Suppressor macrophage treated with lipopolysaccharide for 4 hours (primary cell): ENCODE measurements at regions not wholly inside any gene's neighbourhood (a gene's known extent, or its start where the extent isn't known, plus 50 kb on each side); places are given as distances from the start of the nearest gene placed in this dataset.

ENCODE experiments used
- DNase-seq: peaks from one replicate; pipeline ENCODE4 v3.0.0-alpha.2; 2020

- DNase-seq: no peak
Measured at GRCh38 chr2:898319-898718, 52.3 kb upstream of the SNTG2 start.

- no peak for DNase-seq
Measured at GRCh38 chr2:897091-897490, 53.6 kb upstream of the SNTG2 start.

GRCh38 chr2:893311-893710 lies 57.3 kb upstream of the SNTG2 start:
- no peak for DNase-seq

GRCh38 chr2:892892-893291 lies 57.8 kb upstream of the SNTG2 start:
- no peak for DNase-seq

GRCh38 chr2:892401-892800 lies 58.2 kb upstream of the SNTG2 start:
- DNase-seq: no peak

GRCh38 chr2:891734-892133 lies 58.9 kb upstream of the SNTG2 start:
- no peak for DNase-seq

- DNase-seq: no peak
Measured at GRCh38 chr2:890791-891190, 59.9 kb upstream of the SNTG2 start.

- DNase-seq: no peak
Measured at GRCh38 chr2:890214-890613, 60.4 kb upstream of the SNTG2 start.

GRCh38 chr2:888906-889566 lies 61.6 kb upstream of the SNTG2 start:
- DNase-seq: no peak

- no peak for DNase-seq
Measured at GRCh38 chr2:888211-888801, 62.3 kb upstream of the SNTG2 start.

- no peak for DNase-seq
Measured at GRCh38 chr2:887639-888038, 63.0 kb upstream of the SNTG2 start.

GRCh38 chr2:886072-887022 lies 64.3 kb upstream of the SNTG2 start:
- DNase-seq: no peak

- DNase-seq: no peak
Measured at GRCh38 chr2:885230-886071, 65.2 kb upstream of the SNTG2 start.

- no peak for DNase-seq
Measured at GRCh38 chr2:883803-884748, 66.6 kb upstream of the SNTG2 start.

GRCh38 chr2:883260-883802 lies 67.3 kb upstream of the SNTG2 start:
- DNase-seq: no peak

GRCh38 chr2:881204-881918 lies 69.3 kb upstream of the SNTG2 start:
- DNase-seq: no peak

- DNase-seq: no peak
Measured at GRCh38 chr2:880201-880970, 70.3 kb upstream of the SNTG2 start.

- DNase-seq: no peak
Measured at GRCh38 chr2:879540-879939, 71.1 kb upstream of the SNTG2 start.

GRCh38 chr2:878245-878930 lies 72.3 kb upstream of the SNTG2 start:
- no peak for DNase-seq
